GM18858 (cell line): ENCODE measurements at regions not wholly inside any gene's neighbourhood (a gene's known extent, or its start where the extent isn't known, plus 50 kb on each side); places are given as distances from the start of the nearest gene placed in this dataset.
"Not testable (repeated sequence)": the region's sequence is repeated elsewhere in the genome, so short reads cannot be mapped to it uniquely, and the experiment has no call there.

Experiments used
- ATAC-seq: cut with Tn5 transposase; IDR thresholded peaks from one replicate; pipeline ENCODE4 v1.9.1; 2021; ENCODE audit not compliant: unreplicated experiment

DNA sequence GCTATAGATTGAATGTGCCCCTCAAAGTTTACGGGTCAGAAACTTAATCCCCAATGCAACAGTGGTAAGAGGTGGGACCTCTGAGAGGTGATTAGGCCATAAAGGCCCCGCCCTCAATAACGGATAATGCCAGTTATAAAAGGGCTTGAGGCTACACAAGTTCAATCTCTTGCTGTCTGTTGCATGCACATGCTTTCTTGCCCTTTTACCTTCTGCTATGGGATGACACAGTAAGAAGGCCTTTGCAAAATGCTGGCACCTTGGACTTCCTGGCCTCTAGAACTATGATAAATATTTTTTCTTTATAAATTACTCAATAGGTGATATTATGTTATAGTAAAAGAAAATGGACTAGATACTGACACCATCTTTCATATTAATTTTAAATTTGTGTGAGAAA lies 806.1 kb downstream of the TENT5A start:
- no peak for ATAC-seq

DNA sequence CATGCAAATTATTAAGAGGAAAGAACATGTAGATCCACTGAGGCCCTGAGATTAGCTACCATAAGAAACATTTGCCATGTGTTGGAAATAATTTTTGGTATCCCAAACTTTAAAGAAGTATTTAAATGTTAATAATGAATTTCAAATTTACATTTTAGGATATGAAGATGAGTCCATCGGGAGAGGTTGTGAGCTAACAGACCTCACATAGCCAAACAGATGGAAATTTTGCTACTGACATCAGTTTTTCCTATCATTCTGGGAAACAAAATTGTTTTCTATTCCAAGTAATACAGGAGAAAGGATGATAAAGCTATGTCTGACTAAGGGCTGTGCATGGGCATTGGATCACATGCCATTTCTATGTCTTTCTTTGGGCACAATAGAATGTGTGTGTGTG lies 809.6 kb downstream of the TENT5A start:
- no peak for ATAC-seq

DNA sequence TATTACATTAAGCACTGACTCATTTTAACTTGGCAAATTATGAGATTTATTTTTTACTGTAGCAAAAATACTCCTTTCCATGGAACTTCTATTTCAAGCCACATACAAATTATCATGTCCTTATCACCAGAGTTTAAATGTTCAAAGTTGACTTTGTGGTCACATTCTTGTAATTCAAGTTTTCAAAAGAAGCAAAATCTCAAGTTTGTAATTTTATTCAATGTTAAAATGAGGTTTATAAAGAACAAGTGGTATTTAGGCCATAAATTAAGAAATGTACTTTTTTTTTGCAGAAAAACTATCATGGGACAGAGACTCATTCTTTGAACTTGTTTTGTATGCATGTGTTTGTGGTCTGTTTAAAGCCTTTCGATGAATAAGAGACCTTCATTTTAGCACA lies 811.5 kb downstream of the TENT5A start:
- no peak for ATAC-seq

DNA sequence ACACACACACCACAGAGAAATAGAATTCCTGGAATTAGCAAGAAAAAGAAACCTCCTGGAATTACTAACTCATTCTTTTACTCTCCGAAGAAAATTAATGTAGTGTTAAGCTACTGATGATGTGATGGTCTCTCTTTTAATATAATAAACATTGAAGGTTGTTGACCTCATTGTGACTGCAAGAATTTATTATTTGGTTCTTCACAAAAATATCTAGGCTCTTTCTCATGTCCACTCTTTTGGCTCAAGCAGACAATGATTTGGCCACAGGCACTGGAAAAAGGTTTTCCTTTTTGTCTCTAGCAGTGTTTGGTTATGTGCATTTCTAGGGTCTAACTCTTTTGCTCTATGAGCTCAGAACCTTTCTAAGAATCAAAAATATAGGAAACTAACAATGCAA lies 811.9 kb downstream of the TENT5A start:
- no peak for ATAC-seq

DNA sequence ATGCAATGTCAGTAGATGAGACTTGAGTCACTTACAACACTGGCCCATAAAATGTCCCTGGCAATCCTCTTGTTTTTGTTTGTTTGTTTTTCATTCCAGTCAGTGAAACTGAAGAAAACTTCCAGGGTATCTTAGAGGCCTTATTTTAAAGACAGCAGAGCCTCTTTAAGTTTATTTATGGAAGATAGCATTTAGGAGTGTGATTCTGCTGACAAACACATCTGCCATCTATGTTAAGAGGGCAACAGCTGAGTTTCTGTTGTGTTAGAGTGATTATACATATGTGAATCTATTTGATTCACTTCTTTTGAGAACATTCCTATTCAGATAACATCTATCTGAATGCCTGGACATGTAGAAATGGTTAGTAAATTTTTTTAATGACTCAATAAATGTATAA lies 812.6 kb downstream of the TENT5A start:
- no peak for ATAC-seq

DNA sequence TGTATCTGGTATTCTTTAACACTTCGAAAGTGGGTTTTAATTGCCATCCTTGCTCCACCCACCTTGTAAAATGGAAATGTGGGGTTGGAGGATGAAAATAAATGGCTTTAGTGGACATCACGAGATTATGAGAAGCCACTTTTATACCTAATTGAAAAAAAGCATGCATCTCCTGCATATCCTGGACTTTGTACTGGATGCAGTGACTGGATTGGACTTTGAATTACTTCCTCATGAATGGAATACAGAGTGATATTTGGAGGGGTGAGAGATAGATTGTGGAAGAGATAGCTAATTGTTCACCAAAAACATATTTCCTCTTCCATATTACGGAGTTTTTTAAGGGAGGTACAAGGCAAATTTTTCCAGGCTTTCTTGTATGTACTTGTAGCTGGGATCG lies 813.0 kb downstream of the TENT5A start:
- ATAC-seq = no peak

DNA sequence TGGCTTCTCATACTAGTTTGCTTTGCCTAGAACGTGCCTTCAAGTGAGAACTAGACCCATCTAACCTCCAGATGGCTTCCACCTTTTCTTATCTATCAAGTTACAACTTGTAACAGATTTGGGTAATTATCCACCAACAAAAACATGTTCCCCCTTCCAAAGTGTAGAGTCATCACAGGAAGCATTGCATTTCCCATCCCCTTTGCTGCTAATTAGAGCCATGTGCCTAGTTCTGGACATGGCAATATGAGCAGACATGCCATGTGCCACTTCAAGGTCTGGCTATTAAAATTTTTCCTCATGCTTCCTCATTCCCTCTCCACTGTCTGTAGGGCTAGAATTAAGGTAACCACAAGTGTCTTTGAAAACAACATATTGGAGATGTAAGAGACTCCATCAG lies 814.4 kb downstream of the TENT5A start:
- no peak for ATAC-seq

DNA sequence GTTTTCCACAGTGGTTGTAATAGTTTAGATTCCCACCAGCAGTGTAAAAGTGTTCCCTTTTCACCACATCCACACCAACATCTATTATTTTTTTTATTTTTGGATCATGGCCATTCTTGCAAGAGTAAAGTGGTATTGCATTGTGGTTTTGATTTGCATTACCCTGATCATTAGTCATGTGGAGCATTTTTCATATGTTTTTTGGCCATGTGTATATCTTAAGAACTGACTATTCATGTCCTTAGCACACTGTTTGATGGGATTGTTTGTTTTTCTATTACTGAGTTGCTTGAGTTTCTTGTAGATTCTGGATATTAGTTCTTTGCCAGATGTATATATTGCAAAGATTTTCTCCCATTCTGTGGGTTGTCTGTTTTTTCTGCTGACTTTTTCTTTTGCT lies 820.1 kb downstream of the TENT5A start:
- ATAC-seq = no peak

DNA sequence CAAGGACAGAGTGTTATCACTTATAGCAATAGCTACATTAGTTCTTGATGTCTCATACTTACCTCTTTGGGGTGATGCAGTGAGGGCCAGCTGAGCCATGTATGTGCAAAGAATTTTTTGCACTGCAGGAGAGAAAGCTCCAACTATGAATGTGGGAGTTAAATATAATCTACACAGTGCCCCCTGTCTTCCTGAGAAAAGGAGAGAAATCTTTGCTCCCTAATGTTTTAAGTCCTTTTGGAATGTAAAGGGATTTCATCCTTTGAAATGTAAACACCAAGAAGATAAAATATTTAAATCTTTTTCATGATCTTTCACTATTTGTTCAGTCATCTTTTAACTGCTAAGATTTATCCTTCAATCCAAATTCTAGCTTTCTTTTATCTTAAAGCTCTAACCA lies 822.1 kb downstream of the TENT5A start:
- ATAC-seq = no peak

DNA sequence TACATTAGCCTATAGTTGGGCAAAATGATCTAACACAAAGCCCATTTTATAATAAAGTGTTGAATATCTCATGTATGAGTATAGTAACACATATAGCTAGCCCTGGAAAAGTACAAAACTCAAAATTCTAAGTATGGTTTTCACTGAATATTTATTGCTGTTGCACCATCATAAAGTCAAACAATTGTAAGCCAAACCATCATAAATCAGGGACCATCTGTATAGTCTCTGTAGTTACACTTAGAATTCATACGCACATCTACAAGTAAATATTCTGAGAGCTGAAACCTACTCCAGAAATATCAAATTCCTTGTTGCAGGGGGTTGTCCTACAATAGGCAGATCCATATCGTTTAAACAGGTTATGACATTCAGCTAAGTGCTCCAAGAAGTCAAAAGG lies 817.3 kb downstream of the BCKDHB start:
- ATAC-seq = no peak

DNA sequence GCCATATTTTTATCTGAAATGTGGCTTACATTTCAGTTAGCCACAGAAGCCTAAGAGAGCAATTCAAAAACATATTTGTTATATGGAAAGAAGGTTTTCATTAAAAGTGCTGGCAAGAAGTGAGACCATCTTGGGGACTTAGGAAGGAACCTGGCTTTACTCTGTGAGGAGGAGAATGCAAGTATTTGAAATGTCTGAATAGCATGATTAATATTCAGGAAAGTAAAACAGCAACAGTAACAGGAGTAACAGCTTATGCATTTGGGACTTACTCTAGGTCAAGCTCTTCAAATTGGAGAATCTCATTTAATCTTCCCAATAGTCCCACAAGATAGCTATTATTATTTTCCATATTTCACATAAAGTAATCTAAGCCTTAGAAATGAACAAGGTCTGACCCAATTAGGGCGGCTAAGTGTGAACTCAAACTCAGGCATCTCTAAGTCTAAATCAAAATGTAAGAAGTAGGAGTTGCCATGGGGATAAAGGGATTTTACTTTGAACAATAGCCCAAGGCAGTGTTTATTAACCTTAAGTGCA lies 816.5 kb downstream of the BCKDHB start:
- ATAC-seq = no peak

DNA sequence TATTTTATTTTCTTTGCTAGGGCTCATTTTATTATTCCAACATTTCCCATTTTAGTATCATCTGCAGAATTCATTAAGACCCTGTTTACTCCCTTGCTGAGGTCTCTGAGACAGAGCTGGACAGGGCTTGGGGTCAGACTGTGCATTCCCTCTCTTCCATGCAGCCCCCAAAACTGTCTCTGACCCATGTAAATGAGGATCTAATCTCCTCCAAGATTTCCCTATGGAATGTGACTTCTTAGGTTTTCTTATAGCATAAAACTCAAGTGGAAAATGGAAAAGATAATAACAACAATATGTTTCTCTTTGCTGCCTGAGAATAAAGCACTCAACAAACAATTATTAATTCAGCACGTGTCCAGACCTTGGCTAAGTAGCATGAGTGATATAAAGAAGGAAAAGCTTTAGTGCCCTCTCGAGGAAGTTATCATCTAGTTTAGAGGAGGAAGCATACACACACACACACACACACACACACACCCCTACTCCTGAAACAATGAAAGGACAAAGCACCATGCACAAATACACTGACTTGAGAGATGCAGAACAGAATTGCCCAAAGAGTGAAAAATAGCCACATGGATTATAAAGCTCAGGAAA lies 815.5 kb downstream of the BCKDHB start:
- ATAC-seq = no peak

DNA sequence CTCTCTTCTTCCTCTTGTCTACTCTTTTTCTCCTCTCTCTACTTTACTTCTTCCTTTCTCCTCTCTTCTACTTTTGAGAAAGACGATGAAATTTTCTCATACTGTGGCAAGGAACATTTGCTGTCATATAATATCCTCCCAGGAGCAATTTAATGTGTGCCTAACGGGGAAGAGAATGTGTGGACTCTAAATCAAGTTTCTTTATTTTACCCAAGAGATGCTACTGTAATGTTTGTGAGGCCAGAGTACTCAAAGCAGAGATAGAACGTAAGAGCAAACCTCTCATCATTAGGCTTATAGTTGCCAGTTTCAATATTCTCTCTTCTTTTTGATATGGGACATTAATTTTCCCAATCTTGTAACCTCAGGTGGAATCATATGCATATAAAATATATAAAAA lies 801.4 kb downstream of the BCKDHB start:
- ATAC-seq = no peak

DNA sequence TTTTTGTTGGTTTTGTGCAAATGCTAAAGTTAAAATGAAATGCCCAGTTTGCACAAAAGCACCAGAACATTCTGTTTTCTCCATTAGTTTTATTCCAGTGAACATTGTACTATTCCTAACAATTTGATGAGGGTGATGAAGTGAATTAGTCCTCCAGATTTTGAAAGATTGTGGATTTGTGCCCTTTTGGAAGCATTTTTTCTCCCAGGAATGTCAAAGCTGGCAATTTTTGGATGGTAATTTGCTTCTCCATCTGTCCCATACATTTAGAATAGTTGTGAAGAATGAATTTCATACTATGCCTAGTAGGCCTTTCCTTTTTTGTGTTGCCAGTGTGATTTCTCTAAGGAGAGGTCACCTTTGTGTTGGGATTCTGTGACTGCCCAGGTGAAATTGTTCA lies 797.2 kb downstream of the BCKDHB start:
- no peak for ATAC-seq

DNA sequence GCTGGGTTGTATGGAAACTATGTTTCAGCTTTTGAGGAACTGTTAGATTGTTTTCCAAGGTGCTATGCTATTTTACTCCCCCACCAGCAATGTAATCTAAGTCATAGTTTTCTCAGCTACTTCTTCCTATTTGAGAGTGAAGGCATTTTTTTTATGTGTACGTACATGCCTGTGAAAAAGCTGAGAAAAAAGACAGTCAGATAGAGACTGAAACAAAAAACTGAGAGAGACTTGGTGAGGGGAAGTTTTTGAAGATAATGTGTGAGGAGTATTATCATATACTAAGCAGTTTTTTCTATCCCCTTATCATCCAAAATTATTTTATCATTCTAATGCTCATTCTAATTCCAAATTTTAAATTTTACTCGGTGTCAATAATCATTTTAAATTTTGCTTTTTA lies 780.0 kb downstream of the BCKDHB start:
- peak; percentile 98 for ATAC-seq

DNA sequence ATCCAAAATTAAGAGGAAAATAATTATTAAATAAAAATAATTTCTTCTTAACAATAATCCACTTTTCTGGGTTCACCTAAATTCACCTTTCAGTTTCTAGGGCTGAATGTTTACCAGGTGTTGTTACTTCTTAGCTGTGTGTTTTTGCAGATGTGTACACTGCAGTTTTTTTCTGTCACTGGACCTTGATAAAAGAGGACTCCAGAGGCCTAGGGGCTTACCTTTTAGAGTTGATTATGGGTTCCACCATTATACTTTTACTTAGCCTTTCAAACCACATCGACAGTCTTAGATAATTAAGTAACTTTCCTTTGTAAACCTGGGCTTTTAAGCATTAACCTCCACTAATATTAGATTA lies 766.5 kb downstream of the BCKDHB start:
- ATAC-seq = no peak

DNA sequence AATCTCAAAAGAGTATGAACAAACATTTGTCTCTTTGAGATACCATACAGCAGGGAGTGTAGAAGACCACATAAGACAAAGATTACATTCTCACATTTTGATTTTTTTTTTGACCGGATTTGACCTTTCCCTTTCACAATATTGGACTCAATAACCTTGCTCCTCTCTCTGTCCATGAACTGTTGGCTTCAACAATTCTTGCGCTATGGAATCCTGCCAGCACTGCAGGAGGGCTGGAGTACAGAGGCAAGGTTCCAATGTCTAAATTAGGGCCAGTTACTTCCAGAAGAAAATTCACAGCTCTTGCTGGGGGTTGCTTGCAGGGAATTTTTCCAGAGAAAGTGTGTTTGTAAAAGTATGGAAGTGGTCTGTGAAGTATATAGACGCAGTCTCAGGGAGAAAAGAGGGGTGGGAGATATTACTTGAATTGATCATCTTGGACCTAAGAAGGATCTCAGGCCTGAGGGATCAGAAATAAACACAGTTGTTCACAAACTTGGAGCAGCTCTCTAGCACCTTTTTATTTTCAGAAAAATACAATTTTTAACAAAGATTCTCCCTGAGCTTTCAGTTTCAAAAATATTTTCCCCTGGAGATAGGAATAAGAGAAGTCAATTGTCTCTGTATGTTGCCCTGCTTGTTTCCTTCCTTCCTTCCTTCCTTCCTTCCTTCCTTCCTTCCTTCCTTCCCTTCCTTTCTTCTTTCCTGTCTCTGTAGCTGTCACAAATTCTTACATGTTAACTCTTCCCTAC lies 765.9 kb downstream of the BCKDHB start:
- ATAC-seq = no peak

DNA sequence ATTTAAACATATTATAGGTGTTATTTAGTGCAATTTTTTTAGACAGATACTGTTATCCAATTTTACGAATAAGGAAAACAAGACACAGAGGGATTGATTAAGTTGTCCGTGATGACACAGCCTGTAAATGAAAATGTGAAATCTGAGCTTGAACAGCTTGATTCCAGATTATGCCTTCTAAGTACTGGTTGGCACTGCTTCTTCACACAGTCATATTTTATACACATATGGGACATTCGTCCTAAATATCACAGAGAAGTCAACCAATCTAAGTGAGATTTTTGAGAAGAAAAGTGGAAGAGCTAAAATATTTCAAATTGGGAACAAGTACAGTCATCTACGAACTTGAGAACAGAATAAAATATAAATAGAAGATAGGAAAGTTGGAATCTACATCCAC lies 756.3 kb downstream of the BCKDHB start:
- no peak for ATAC-seq

DNA sequence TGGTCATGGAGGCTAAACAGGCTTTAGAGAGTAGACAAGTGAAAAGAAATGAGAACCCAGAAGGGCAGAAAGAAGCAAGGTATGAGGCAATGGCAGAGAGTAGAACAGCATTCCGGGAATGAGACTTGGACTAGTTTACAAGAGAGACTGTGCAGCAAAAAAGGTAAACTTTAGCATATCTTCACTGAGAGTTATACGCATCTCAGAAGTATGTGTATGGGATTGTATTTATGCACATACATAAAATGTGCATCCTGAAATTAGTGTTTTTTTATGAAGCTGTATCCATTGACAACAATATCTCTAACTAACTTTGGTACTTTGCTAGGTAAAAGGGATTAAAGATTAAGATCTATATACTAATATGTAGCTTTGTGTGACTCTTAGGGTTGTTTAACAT lies 753.6 kb downstream of the BCKDHB start:
- ATAC-seq = no peak

DNA sequence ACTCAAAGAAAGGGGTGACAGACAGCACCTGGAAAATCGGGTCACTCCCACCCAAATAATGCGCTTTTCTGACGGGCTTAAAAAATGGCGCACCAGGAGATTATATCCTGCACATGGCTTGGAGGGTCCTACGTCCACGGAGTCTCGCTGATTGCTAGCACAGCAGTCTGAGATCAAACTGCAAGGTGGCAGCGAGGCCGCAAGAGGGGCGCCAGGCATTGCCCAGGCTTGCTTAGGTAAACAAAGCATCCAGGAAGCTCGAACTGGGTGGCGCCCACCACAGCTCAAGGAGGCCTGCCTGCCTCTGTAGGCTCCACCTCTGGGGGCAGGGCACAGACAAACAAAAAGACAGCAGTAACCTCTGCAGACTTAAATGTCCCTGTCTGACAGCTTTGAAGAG lies 741.5 kb downstream of the BCKDHB start:
- not testable (repeated sequence) for ATAC-seq

DNA sequence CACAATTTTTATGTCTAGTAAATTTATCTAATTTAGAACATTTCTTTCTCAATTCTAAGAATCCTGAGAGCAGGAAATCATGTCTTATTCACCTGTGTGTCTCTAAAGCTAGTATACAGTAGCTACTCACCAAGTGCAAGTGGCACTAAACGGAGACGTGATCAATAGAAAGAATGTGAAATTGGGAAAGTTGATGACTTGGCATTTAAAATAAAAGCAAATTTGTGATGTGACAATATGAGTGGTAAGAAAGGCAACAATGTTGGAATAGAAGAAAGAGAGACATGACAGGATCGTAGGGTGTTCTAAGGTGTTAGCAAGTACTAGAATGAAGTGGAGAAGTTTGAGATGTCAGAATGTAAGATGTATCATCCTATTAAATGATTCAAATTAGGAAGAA lies 725.9 kb downstream of the BCKDHB start:
- no peak for ATAC-seq

DNA sequence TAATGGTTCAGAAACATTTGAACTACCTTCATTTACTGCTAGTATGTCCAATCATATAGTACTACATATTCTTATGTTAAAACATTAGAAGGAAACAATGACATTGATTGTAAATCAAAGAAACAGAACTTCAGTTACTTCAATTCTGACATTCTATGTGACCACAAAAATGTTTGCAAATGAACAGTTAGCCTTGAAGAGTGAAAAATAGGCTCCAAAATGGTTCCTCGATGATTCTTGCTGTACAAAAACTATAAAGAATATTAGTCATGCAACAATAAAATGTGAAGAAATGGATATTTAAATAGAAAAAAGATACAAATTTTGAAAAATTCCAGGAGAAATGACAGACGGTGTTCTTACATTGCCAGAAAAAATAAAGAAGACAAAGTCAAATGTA lies 686.9 kb downstream of the BCKDHB start:
- no peak for ATAC-seq

DNA sequence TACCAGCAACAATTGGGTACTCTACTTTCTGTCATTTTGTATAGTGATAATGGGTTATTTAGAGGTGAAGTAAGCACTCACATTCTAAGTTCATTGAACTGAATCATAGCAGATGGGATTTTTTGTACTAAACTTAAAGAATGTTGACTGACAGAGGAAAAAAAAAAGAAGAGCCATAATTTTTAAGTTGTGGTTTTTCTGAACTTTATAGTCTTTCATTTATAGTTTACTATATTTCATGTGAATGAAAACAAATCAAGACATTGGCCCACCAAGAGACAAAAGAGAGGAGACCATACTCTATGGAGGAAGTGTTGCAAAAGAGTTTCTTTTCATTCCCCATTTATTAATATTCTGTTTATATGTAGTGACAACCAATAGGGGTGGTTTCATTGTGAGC lies 685.7 kb downstream of the BCKDHB start:
- no peak for ATAC-seq
